ENCODE measurements at regions not wholly inside any gene's neighbourhood (a gene's known extent, or its start where the extent isn't known, plus 50 kb on each side); places are given as distances from the start of the nearest gene placed in this dataset.
"Not testable (repeated sequence)": the region's sequence is repeated elsewhere in the genome, so short reads cannot be mapped to it uniquely, and the experiment has no call there.

DNA sequence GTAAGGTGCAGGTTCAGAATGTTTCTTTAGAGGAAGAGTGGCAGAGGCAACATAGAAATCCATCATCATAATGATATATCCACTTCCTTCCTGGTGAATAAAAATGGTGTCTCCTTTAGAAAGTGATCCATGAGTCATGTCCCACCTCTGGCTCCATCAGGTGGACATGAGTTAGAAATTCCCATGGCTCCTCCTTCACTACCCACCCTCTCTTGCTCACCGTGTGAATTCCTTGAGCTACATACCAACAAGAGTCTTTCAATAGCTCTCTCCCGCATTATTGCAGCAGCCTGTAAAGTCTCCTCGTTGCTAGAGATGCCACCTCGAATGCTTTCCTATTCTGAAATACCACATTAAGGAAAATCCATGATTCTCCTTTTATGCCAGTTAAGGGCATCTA lies 317.6 kb downstream of the LNPK start:
- DNase-seq (ENCODE audit: low spot score) = no peak

DNA sequence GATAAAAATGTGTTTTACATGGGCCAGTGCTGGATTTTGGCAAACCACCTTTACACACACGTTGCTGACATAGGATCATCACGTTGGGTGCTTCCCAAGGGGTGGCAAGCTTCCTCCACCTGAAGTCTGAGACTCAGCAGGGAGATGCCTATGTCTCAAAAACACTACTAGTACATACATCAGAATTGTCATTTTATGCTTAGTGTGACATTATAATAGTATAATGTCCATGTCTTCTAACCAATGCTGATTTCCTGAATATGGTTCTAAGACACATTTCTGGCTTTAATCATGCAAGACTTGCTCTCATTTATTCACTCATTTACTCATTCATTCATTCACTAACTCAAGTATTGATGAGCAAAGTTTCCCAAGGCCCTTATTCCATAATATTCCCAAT lies 322.3 kb downstream of the LNPK start:
- no peak for DNase-seq (ENCODE audit: low spot score)

DNA sequence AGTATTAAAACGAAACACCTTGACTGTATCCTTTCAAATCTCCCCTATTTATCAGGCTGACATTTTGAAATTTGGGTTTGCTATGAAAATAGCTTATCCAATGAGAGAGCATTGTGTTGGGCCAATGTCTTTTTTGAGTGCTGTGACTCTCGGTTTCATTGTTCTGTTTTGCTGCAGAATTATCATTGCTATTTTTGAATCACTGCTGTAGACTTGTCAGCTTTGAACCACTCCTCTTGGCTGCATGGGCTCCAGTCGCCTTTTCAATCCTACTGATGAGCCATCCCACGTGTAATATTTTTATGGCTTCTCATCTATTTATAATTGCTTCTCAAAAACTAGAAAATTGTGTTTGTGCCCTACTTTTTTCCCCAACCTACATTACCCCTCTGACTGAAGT lies 322.8 kb downstream of the LNPK start:
- DNase-seq (ENCODE audit: low spot score) = no peak

DNA sequence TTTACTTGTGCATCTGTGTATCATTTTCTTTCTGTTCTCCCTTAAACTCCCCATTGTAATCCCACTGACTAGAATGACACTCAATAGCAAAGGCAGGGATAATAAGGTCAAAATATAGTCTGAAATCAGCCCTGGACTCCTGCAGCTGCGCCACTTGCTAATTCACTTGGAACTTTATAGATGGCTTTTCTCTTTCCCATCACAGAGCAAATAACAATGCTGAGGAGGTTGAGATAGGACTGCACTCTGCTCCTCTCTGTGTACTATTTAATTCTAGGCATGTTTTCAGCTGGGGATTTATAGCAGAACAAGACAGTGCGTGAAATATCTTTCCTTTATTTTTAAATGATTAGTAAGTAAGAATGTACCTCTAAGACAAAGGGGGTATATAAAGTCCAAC lies 324.2 kb downstream of the LNPK start:
- no peak for DNase-seq (ENCODE audit: low spot score)

DNA sequence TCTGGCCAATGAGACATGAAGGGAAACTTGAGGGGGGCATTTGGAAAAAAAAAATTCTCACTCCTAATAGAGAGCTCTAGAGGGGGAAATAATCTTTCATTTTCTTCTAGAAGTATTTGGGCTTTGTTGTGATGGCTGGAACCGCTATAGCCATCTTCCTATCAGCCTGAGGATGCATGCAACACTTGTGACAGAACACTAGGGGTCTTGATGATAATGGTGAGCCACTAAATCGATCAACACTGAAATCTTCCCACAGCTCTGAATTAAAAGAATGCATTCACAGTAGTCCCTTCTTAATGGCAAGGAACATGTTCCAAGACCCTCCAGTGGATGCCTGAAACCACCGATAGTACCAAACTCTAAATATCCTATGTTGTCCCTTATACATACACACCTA lies 325.3 kb downstream of the LNPK start:
- DNase-seq (ENCODE audit: low spot score) = no peak

DNA sequence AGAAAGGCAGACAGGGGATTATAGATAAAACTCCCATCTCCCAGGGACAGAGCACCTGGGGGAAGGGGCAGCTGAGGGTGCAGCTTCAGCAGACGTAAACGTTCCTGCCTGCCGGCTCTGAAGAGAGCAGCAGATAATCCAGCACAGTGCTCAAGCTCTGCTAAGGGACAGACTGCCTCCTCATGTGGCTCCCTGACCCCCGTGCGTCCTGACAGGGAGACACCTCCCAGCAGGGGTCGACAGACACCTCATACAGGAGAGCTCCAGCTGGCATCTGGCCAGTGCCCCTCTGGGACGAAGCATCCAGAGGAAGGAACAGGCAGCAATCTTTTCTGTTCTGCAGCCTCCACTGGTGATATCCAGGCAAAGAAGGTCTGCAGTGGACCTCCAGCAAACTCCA lies 333.3 kb downstream of the LNPK start:
- DNase-seq (ENCODE audit: low spot score) = not testable (repeated sequence)

DNA sequence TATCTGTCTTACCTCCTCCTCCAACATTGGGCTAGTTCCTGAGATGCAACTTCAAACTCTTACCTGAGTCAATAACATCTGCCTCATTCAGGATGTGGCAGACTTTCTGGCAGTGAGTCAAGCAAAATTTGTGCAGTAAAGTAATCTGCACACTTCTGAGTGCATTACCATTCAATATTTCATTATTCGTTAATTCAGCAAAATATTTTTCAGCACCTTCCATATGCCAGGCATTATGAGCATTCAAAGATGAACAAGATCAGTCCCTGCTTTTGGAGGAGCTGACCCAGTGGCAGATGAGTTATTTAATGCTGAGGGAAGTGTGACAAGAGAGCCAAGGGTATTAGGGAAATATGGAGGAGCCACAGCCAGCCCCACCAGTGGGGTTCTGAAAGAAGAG lies 339.7 kb downstream of the LNPK start:
- DNase-seq (ENCODE audit: low spot score) = no peak

DNA sequence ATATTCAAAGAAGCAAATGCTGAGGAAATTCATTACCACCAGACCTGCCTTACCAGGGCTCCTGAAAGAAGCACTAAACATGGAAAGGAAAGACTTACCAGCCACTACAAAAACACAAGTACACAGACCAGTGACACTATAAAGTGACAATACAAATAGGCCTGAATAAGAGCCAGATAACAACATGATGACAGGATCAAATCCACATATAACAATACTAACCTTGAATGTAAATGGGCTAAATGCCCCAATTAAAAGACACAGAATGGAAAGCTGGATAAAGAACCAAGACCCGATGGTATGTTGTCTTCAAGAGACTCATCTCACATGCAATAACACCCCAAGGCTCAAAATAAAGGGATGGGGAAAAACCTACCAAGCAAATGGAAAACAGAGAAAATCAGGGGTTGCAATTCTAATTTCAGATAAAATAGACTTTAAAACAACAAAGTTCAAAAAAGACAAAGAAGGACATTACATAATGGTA lies 353.4 kb downstream of the LNPK start:
- DNase-seq (ENCODE audit: low spot score) = no peak

DNA sequence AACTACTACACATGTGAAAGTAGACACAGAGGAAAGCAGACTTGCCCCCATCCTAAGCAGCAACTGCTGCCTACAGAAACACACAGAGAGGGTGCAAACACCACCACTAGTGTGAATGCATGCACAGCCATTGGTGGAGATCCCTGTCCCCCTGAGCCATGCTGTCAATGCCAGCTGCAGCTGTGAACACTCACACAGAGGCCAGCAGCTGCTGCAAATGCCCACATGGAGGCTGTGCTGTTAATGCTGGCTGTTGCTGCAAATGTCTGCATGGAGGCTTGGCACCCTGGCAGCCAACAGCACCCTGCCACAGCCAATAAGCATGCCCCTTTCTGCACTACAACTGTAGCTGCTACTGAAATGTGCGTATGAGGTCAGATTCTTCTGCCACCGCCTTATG lies 355.0 kb downstream of the LNPK start:
- DNase-seq (ENCODE audit: low spot score) = no peak

DNA sequence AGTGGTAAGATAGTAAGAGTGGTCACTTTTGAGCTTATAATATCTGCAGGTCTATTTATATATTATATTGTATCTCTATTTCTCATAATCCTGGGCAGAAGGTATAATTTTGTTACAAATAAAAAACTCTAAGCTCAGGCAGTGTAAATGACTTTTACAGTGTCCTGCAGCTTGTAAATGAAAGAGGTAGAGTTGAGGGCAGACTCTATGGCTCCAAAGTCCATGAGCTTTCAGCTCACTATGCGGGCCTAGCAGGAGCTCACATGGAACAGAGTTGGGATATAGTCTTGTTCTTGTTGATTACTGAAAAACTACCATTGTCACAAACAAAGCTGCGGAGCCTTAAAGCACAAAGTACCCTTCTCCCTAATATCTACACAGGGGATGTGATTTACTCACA lies 361.4 kb downstream of the LNPK start:
- DNase-seq (ENCODE audit: low spot score) = no peak

DNA sequence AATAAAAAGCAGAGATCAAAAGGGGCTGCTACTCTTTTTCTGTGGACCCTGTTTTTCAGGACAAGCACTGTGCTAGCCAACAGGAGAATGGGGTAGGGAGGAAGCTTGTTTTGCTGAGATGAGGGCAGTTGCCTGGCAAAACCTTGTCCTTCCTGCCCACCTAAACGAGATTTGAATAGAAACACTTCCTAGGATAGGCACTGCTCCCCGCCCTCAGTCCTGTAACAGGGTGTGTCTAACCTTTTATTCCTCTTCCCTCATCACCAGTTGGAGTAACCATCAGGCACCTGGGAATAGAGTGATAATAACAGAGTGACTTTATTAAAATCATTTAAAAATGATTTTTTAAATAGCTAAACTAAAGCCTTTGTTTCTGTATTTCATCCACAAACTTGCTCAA lies 368.8 kb downstream of the LNPK start:
- DNase-seq (ENCODE audit: low spot score) = no peak

DNA sequence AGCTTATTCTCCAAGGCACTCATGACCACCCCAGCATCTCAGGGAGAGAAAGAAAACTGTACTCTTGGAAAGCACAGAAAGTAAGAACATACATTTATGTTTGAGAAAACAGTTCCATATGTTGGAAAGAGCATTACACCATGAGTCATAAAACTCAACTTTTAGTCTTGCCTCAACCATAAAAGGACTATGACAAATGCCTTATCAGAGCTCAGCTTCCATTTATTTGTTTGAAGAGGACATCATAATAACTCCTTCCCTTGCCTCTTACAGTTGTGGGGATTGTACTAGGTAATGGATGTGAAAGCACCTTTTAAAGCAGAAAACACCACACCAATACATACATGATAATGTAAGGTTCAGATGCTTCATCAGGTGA lies 370.8 kb downstream of the LNPK start:
- no peak for DNase-seq (ENCODE audit: low spot score)

DNA sequence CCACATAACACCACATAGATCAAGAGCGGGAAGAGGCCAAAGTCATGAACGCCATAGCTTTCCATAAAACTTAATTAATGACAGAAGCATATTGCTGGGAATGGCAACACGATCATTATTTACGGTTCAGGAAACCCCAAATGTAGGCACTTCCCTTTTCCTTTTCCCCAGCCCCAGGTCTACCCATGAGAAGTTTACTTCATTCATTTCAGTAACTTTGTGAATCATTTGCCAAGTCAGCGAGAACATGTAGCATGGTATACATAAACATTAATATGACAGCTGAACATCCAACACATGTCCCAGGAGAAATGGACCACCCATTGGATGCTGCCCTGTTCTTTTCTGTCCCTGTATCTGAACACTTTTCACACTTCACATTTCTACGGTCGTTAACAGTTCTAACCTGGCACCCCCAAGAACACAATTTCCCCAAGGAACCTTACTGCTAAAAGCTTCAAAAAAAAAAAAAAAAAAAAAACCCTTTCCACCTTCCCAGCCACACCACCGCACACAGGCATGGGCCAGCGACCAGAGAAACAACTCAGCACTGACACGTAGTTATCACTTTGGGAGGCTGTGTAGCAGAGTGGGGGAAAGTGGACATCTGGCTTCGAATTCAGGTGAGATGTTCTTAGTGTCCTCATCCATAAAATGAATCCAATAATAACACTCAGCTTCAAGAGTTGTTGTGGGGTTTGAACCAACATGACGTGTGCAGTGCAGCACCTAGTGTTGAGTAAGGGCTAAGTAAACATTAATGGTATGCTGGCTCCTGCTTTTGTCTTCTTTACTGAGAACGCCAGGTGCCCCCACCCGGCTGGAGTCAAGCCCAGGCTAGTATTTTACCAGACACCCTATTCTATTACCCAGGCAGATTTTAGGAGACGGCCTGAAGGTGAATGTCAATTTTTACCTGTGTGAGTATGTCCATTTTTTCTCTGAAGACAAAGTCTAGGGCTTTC lies 371.5 kb downstream of the LNPK start:
- DNase-seq (ENCODE audit: low spot score) = no peak

DNA sequence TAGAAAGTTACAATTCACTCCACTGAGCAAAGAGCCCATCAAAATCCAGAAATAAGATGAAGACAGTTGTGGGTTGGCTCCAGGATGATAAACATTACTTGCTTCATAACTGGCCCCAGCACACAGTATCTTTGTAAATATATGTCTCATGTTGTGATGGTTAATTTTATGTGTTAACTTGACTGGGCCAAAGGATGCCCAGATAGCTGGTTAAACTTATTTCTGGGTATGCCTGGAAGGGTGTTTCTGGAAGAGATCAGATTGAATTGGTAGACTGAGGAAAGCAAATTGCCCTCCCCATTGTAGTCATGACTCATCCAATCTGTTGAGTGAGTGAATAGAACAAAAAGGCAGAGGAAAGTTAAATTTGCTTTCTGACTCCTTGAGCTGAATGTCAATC lies 373.8 kb downstream of the LNPK start:
- no peak for DNase-seq (ENCODE audit: low spot score)

DNA sequence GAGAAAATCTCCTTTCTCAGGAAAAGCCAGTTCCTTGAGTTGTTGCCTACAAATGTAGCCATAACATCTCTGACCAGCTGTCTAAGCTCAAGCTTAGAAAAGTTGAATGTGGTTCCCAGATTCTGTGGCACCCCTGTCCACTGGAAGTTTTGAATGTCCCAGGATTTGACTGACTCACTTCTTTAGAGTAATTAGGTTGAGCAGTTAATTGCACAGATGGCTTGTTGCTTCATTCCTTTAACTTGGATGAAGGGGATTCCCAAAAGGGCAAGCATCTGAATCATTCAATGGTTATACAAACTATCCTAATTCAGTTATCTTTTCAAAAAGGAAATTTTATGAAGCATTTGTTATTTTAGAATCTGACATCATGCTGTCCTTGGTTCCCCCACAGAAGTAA lies 374.7 kb downstream of the LNPK start:
- no peak for DNase-seq (ENCODE audit: low spot score)

DNA sequence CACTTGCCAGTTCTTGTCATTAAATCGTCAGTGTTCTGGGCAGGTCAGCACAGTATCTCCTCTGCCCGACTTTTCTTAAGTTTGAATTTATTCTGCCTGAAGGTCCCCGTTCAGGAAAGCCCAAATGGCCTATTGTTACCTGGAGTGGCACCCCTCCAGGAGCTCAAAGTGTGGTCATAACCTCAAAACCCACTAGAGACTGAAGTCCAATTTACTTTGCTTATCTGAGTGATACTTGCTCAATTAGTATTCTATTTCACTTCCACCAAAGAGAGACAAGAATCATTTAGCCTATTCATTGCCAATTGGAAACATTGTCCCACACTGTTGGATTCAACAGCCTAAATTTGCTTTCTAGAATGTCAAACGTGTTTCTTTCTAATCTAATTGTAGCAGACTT lies 375.3 kb downstream of the LNPK start:
- no peak for DNase-seq (ENCODE audit: low spot score)

DNA sequence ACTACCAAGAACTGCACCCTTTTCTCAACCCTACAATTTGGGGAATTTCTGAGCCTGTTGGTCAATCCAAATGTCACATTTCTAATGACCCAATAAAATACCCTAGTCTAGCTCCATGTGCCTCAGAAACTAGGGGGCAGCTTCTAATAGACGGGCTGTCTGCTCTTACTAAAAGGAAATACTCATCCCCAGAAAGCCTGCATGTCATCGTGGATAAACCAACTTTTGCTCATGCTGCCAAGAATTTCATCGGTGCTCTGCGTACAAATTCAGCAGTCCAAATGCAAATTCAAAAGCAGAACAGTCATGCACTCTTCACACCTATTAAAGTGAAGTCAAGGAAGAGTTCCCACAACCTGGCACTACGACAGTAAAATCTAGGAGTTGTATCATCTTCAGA lies 377.3 kb downstream of the LNPK start:
- no peak for DNase-seq (ENCODE audit: low spot score)

DNA sequence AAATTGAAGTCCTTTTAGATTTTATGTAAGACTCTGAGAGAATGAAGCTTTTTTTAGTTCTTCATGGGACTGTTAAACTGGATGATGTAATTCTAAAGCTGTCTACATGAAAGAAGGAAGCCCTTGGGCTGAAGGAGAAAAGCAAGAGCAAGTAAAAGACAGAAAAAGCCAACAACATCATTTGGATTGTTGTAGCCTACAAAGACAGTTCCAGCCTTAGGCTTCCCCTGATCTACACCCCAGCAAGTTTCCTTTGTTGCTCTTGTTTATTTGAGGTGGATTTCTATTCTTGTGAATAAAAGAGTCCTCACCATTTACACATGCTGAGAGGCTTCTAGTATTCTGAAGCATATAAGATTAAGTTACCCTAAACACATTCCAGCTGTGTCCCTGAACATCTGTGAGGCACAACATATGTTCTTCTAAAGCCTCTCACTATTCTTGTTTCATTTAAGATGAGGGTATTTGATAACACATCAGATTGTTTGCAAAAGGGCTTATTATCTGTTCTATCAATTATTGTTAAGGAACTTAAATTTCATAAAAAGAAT lies 377.8 kb downstream of the LNPK start:
- no peak for DNase-seq (ENCODE audit: low spot score)

DNA sequence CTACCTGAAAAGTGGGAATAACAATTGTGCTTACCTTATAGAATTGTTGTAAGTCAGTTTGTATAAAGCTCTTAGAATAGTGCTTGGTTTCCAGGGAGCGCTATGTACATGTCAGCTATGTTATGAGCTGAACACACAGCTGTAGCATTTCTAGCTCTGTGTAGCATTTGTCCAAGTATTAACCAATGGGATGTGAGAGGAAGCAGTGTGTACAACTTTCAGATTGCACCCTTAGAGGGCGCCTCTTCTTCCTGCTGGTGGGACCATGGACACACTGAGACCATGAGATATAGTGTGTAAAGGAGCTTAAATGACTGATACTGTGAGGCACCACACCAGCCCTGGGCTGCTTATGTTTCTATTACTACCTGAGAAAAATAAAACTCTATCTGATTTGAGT lies 380.2 kb downstream of the LNPK start:
- DNase-seq (ENCODE audit: low spot score) = no peak

DNA sequence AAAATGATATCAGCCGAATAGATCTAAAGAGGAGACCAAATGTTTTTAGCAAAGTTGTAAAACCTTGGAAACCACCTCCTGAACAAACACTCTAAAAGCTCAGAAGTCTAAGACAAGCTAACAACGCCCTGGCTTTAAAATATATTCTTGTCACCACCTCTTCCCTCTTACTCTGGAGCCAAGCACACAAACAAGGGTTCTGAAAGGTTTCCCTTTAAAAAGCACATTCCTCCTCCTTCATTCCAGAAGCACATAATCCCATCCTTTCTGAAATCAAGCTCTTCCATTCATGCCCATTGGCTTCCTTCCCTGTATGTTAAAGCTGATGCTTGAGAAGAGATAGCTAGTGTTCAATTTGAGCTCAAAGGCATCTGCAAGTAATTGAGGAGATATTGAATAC lies 382.0 kb downstream of the LNPK start:
- DNase-seq (ENCODE audit: low spot score) = no peak

DNA sequence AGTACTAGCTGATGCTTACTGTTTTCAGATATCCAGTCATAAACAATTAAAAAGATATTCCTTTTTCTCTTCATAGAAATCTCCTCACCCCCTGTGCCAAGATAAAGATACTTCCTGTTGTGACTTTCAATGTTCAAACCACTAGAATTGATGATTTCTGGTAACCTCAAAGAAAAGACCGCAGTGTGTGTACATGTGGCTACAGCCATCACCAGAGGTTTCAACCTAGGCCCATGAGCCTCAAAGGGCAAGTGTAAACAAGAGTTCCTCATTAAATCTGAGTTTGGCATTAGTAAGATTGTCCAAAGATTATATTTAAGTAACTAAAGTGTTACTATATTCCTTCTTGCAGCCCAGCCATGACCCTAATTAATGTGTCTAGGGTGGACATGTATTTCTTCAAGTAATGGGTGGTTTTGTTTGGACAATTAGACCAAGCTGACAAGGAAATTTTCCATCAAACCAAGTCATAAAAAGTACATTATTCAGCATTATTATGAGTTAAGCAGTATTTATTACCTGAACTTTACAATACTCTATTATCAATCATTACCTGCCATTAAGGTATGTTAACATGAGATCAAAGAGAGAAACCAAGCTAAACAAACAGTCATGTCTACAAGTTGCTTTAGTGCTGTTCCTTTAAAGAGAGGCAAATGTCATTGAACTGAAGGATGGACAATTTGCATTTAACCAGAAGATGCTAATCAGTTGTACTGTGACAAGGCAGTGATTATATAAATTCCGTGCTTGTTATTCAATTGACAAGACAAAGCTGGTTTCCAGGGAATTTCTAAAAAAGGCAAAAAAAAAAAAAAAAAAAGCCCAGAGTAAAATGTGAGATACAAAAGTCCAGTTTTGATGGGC lies 382.7 kb downstream of the LNPK start:
- DNase-seq (ENCODE audit: low spot score) = no peak

DNA sequence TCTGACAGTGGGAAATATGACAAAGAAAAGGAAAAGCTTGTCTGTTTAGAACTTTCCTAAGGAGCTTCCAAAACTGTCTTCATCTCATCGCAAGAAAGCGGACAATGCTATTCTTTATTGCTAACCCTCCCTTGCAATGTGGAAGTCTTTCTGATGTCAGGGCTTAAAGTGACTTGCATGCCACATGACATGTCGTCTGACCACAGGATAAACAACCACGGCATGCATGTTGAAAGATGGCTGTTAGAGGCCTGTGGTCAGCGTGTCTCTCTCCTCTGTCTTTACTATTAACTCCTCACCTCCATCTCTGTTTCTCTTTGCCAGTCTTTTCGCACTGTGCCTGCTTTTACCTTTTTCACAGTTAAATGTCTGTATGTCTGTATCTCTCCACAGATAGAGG lies 389.8 kb downstream of the LNPK start:
- DNase-seq (ENCODE audit: low spot score) = no peak
